Mesodermal cell (in vitro differentiated cells): ENCODE measurements at regions not wholly inside any gene's neighbourhood (a gene's known extent, or its start where the extent isn't known, plus 50 kb on each side); places are given as distances from the start of the nearest gene placed in this dataset.

Experiments
- H3K27ac ChIP-seq: 2 replicates; pipeline ENCODE4 v1.7.0; 2013; ENCODE audit warnings: mild to moderate bottlenecking, low read depth, low read length, moderate library complexity; ENCODE audit not compliant: severe bottlenecking
- H3K36me3 ChIP-seq: 2 replicates; pipeline ENCODE4 v1.7.1; 2013; ENCODE audit warnings: mild to moderate bottlenecking, low read length, moderate library complexity; ENCODE audit not compliant: control insufficient read depth, insufficient read depth
- H3K4me1 ChIP-seq: one replicate; pipeline ENCODE4 v1.7.1; 2013; ENCODE audit warnings: mild to moderate bottlenecking, low read length; ENCODE audit not compliant: insufficient read depth, control insufficient read depth, poor library complexity, severe bottlenecking
- H3K4me3 ChIP-seq: 2 replicates; pipeline ENCODE4 v1.7.0; 2013; ENCODE audit warnings: low read length, control low read depth, mild to moderate bottlenecking; ENCODE audit not compliant: insufficient read depth, poor library complexity, severe bottlenecking; ENCODE audit errors: extremely low read depth
- H3K9me3 ChIP-seq: 2 replicates; pipeline ENCODE4 v1.7.1; 2013; ENCODE audit warnings: mild to moderate bottlenecking, low read length, moderate library complexity; ENCODE audit not compliant: control insufficient read depth
- WGBS, 2 experiments: methylation state at CpG; one replicate each; pipeline ENCODE4 v1.1.5; 2013; ENCODE audit warnings: missing lambda C conversion rate in 2 of 2; ENCODE audit not compliant: insufficient coverage in 2 of 2; 5-methylcytosine and 5-hydroxymethylcytosine counted together

DNA sequence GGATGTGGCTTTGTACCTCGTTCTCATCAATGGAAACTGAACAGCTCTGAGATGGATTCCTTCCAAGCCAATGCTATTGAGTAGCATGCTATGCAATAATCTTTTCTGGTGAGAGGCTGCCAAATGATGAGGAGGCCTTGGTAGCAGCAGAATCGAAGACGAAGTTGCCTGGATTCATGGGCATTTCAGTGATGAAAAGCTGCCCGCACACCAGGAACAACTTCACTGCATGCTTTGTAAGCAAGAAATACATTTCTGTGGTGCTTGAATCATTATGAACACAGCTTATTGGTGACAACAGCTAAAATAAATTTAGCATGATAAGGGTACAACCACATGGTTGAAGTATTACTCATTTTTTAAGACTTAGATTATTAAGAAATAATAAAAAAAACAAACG, 246.8 kb upstream of the ROBO1 start:
- Histone ChIP-seq H3K4me3 (no peak overlapping the region), H3K27ac (no peak overlapping the region), H3K36me3 (no peaks in the 10 kb centered on the region), H3K4me1 (no peaks in the 10 kb centered on the region), H3K9me3 (no peaks in the 10 kb centered on the region)
- 84% methylated on average over 3 of the region's 5 CpGs; no CpG with 5 or more reads in 1 of the 2 experiments for WGBS, 2 experiments

GRCh38 chr3:80010021-80010571, 242.3 kb upstream of the ROBO1 start:
- H3K4me3 ChIP-seq, result no peak overlapping the region
- no peaks in the 10 kb centered on the region for H3K9me3 ChIP-seq
- WGBS, 2 experiments, result 80% methylated on average over 1 of the region's 2 CpGs; no CpG with 5 or more reads in 1 of the 2 experiments
- no peaks in the 10 kb centered on the region for H3K36me3 ChIP-seq
- H3K4me1 ChIP-seq, result no peaks in the 10 kb centered on the region
- no peak overlapping the region for H3K27ac ChIP-seq

DNA sequence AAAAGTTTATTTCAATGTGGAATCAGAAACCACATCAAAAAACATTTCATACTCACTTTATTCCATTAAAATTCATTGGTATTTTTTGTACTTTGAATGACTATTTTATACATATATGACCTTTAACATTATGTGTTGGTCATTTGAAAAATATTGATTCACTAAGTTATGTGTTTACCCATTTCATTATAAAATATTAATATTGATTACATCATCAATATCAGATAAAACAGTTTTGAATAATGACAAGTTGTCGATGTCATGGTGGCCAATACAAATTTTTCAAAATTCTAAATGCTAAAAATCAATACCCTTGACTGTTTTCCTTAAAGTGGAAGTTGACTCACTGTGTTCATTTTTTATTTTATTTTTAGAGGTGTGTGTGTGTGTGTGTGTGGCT, 239.7 kb upstream of the ROBO1 start:
- Histone ChIP-seq H3K27ac (no peak overlapping the region), H3K4me3 (no peak overlapping the region), H3K36me3 (no peaks in the 10 kb centered on the region), H3K9me3 (no peaks in the 10 kb centered on the region), H3K4me1 (no peaks in the 10 kb centered on the region)
- no CpG with 5 or more reads among the region's 1 CpG for WGBS, 2 experiments

GRCh38 chr3:80006315-80006714, 238.5 kb upstream of the ROBO1 start:
- H3K9me3 ChIP-seq, result no peaks in the 10 kb centered on the region
- H3K36me3 ChIP-seq, result no peaks in the 10 kb centered on the region
- H3K27ac ChIP-seq, result no peak overlapping the region
- H3K4me1 ChIP-seq, result no peaks in the 10 kb centered on the region
- H3K4me3 ChIP-seq, result no peak overlapping the region

GRCh38 chr3:80000022-80000421, 232.2 kb upstream of the ROBO1 start:
- H3K9me3 ChIP-seq, result no peaks in the 10 kb centered on the region
- no peaks in the 10 kb centered on the region for H3K4me1 ChIP-seq
- WGBS, 2 experiments, result no CpG with 5 or more reads among the region's 5 CpGs
- no peak overlapping the region for H3K27ac ChIP-seq
- no peak overlapping the region for H3K4me3 ChIP-seq
- H3K36me3 ChIP-seq, result no peaks in the 10 kb centered on the region

GRCh38 chr3:79994397-79994796, 226.6 kb upstream of the ROBO1 start:
- H3K27ac ChIP-seq, result no peak overlapping the region
- H3K4me3 ChIP-seq, result no peak overlapping the region
- no peaks in the 10 kb centered on the region for H3K9me3 ChIP-seq
- no peaks in the 10 kb centered on the region for H3K36me3 ChIP-seq
- WGBS, 2 experiments, result 85 to 87% methylated on average over 2 of the region's 2 CpGs
- H3K4me1 ChIP-seq, result no peaks in the 10 kb centered on the region

GRCh38 chr3:79986338-79986737, 218.5 kb upstream of the ROBO1 start:
- Histone ChIP-seq H3K27ac (no peak overlapping the region), H3K9me3 (no peaks in the 10 kb centered on the region), H3K4me1 (no peaks in the 10 kb centered on the region), H3K4me3 (no peak overlapping the region), H3K36me3 (no peaks in the 10 kb centered on the region)
- WGBS, 2 experiments, result 80 to 94% methylated on average over 1 to 2 of the region's 3 CpGs

DNA sequence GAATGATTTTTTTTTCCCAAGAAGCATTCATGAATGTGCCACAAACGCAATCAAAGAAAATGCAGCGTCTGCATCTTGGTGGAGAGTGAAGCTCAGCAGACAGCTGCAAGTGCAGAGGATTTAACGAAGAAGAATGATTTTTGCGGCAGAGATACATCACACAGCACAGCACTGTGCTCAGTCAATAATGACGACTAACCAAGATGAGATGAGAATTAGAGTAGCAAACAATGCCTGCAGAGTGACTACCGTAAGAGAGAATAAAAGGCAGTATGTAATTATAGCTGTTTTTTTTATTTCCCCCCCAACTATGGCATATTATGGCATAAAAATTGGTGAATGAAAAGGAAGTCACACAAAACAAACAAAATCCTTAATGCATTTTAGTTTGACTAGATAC, 218.0 kb upstream of the ROBO1 start:
- no peaks in the 10 kb centered on the region for H3K4me1 ChIP-seq

DNA sequence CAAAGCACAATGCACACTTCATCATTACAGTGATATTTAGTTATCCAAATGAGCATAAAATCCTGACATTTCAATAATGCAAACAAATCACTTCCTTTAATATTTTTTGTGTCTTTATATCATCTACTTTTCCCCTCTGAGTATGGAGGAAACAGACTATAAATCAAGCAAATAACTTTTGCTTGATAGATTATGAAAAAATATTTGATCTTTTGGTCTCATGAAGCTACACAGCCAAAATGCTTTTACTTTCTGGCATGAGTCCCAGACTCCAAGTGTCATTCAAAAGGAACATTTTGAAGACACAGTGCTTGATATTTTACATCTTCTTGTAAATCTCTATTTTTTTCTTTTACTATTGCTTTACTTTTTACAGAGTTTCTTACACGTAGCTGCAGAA, 215.3 kb upstream of the ROBO1 start:
- WGBS, 2 experiments, result no CpG with 5 or more reads among the region's 1 CpG
- H3K9me3 ChIP-seq, result no peaks in the 10 kb centered on the region
- H3K4me1 ChIP-seq, result no peaks in the 10 kb centered on the region
- no peak overlapping the region for H3K27ac ChIP-seq
- H3K4me3 ChIP-seq, result no peak overlapping the region
- H3K36me3 ChIP-seq, result no peaks in the 10 kb centered on the region

More for the DNA sequence above, 218.0 kb upstream of the ROBO1 start:
- no peaks in the 10 kb centered on the region for H3K36me3 ChIP-seq
- no peak overlapping the region for H3K4me3 ChIP-seq
- H3K27ac ChIP-seq, result no peak overlapping the region
- WGBS, 2 experiments, result 73 to 100% methylated on average over 1 to 2 of the region's 6 CpGs
- no peaks in the 10 kb centered on the region for H3K9me3 ChIP-seq

- H3K4me3 ChIP-seq, result no peak overlapping the region
- H3K36me3 ChIP-seq, result no peaks in the 10 kb centered on the region
- no peaks in the 10 kb centered on the region for H3K4me1 ChIP-seq
- 92% methylated on average over 2 of the region's 3 CpGs; no CpG with 5 or more reads in 1 of the 2 experiments for WGBS, 2 experiments
- no peak overlapping the region for H3K27ac ChIP-seq
- H3K9me3 ChIP-seq, result no peaks in the 10 kb centered on the region
These were observed 212.2 kb upstream of the ROBO1 start for GRCh38 chr3:79979990-79980389.

DNA sequence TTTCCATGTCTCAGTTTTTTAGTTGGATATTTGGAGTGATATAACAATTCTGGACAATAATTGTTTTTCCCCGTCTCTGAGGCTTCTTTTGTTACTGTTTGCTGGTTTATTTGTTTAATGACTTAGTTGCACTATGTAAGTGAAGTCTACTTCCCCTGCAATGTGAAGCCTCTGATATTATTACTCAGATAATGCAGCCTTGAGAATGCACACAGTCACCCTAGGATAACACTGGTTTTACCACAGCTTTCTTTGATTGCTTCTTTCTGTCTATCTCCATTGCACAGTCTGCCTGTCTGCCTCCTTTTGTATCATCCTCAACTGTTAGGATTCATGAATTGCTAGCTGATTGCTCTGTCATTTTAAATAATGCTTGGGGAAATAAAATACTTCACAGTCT, 208.7 kb upstream of the ROBO1 start:
- H3K27ac ChIP-seq, result no peak overlapping the region
- H3K4me1 ChIP-seq, result no peaks in the 10 kb centered on the region
- no peaks in the 10 kb centered on the region for H3K9me3 ChIP-seq
- WGBS, 2 experiments, result no CpG with 5 or more reads among the region's 1 CpG
- no peak overlapping the region for H3K4me3 ChIP-seq
- no peaks in the 10 kb centered on the region for H3K36me3 ChIP-seq
